AG09319 (cell line): ENCODE measurements at regions not wholly inside any gene's neighbourhood (a gene's known extent, or its start where the extent isn't known, plus 50 kb on each side); places are given as distances from the start of the nearest gene placed in this dataset.

Experiments
- DNase-seq: peaks from one replicate; pipeline ENCODE4 v3.0.0-alpha.2; 2010; ENCODE audit warnings: low read depth; ENCODE audit errors: extremely low read depth
- CTCF ChIP-seq: IDR thresholded peaks from 2 replicates; pipeline ENCODE4 v1.5.1; 2011; ENCODE audit warnings: low read depth, mild to moderate bottlenecking, inconsistent platforms, low read length, moderate library complexity

GRCh38 chr13:30851697-30852096 lies 54.4 kb upstream of the MEDAG start:
- DNase-seq = no peak
- TF ChIP-seq CTCF = no peak

- TF ChIP-seq CTCF = no peak
- no peak for DNase-seq
Observed at GRCh38 chr13:30855569-30855968, 50.5 kb upstream of the MEDAG start.

- no peak for DNase-seq
- TF ChIP-seq CTCF = no peak
Observed at GRCh38 chr13:30856005-30856790, 49.9 kb upstream of the MEDAG start.
